Peyer's patch (tissue), 4 donors: ENCODE measurements at regions not wholly inside any gene's neighbourhood (a gene's known extent, or its start where the extent isn't known, plus 50 kb on each side); places are given as distances from the start of the nearest gene placed in this dataset.
"Not testable (repeated sequence)": the region's sequence is repeated elsewhere in the genome, so short reads cannot be mapped to it uniquely, and the experiment has no call there.

Experiments used
- DNase-seq, 3 donors: peaks; one replicate each; pipeline ENCODE4 v3.0.0-alpha.2; 2017 to 2019
- H3K27ac ChIP-seq, 4 donors: fragments of 200-600 bp; sonication (generic); one replicate each; pipeline ENCODE4 v1.5.1; 2016 to 2019
- H3K27me3 ChIP-seq, 2 donors: fragments of 200-600 bp; sonication (generic); one replicate each; pipeline ENCODE4 v1.5.1; 2019
- H3K36me3 ChIP-seq, 3 donors: fragments of 200-600 bp; sonication (generic); one replicate each; pipeline ENCODE4 v1.5.1; 2016 to 2019
- H3K4me1 ChIP-seq, 4 donors: fragments of 200-600 bp; sonication (generic); one replicate each; pipeline ENCODE4 v1.5.1; 2016 to 2019
- H3K4me3 ChIP-seq, 4 donors: fragments of 200-600 bp; sonication (generic); 1 replicate in 3 of 4; 2 replicates in 1 of 4; pipeline ENCODE4 v1.5.1; 2016 to 2019; ENCODE audit warnings: mild to moderate bottlenecking in 1 of 4
- H3K9me3 ChIP-seq, 4 donors: fragments of 200-600 bp; sonication (generic); one replicate each; pipeline ENCODE4 v1.5.1; 2016 to 2019; ENCODE audit warnings: mild to moderate bottlenecking in 1 of 4
- CTCF ChIP-seq, 6 experiments: fragments of 450-650 bp in 4 of 6; fragments of 200-600 bp in 2 of 6; sonication (generic) in 1 of 6; IDR thresholded peaks; one replicate each; pipeline ENCODE4 v1.5.1; 2017 to 2019; ENCODE audit warnings: antibody characterized with exemption in 6 of 6, mild to moderate bottlenecking in 3 of 6, moderate library complexity in 1 of 6
- POLR2A ChIP-seq, 2 donors: fragments of 450-650 bp; IDR thresholded peaks; one replicate each; pipeline ENCODE4 v1.5.1; 2017; ENCODE audit warnings: antibody characterized with exemption in 2 of 2, mild to moderate bottlenecking in 2 of 2, moderate library complexity in 2 of 2

- DNase-seq, result no peak
- Histone ChIP-seq H3K4me1 (no peaks in the 10 kb centered on the region), H3K27me3 (no peaks in the 10 kb centered on the region), H3K27ac (no peak overlapping the region), H3K36me3 (no peaks in the 10 kb centered on the region), H3K9me3 (no peaks in the 10 kb centered on the region), H3K4me3 (no peak overlapping the region)
- no peak for TF ChIP-seq POLR2A (IDR thresholded peaks at IDR 0.05)
- no peak for TF ChIP-seq CTCF (IDR thresholded peaks at IDR 0.05)
These were observed 234.1 kb downstream of the MEX3B start for GRCh38 chr15:81811736-81812135.

DNA sequence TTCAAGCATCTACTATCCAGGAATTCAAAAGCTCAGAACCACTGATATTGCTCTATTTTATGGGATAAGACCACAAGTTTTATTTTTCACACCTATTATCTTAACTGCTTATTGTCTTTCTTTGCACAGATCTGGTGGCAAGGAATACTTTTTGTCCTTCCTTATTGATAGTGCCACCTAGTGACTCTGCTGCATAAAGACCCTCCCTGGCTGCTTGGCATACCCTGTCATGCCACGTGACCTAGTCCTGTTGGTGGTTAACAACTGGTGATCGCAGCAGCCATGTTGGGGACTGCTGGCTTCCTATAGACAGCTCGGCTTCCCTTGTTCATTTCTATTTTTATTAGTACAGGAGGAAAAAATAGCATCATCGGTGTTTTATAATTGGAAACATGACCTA is 236.3 kb downstream of the MEX3B start:
- TF ChIP-seq POLR2A (IDR thresholded peaks at IDR 0.05), result no peak
- H3K4me1 ChIP-seq, result no peaks in the 10 kb centered on the region
- DNase-seq, result no peak
- no peak overlapping the region for H3K4me3 ChIP-seq
- H3K9me3 ChIP-seq, result no peaks in the 10 kb centered on the region
- H3K27ac ChIP-seq, result no peak overlapping the region
- H3K36me3 ChIP-seq, result no peaks in the 10 kb centered on the region
- H3K27me3 ChIP-seq, result no peaks in the 10 kb centered on the region

DNA sequence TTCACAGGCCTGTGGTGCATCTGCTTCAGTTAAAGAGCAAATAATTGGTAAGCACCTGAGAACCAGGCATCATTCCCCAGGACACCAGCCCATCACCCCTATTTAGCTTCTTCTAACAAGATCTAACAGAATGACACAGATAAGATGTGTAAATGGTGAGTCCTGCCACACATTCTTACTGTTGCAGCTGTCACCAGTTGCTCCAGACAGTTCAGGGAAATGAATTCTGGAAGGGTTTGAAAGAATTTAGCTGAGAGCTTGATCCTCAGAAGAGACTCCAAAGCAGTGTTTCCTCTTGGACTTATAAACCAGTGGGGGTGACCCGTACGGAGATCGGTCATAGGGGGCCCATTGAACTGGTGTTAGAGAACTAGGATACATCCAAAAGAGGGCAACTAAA is 238.0 kb downstream of the MEX3B start:
- TF ChIP-seq CTCF (IDR thresholded peaks at IDR 0.05), result no peak
- TF ChIP-seq POLR2A (IDR thresholded peaks at IDR 0.05), result no peak
- Histone ChIP-seq H3K4me3 (no peak overlapping the region), H3K9me3 (no peaks in the 10 kb centered on the region), H3K36me3 (no peaks in the 10 kb centered on the region), H3K4me1 (no peaks in the 10 kb centered on the region), H3K27ac (no peak overlapping the region), H3K27me3 (no peaks in the 10 kb centered on the region)
- DNase-seq, result no peak

GRCh38 chr15:81807186-81807585 is 238.6 kb downstream of the MEX3B start:
- Histone ChIP-seq H3K27me3 (no peaks in the 10 kb centered on the region), H3K36me3 (no peaks in the 10 kb centered on the region), H3K4me3 (no peak overlapping the region), H3K4me1 (no peaks in the 10 kb centered on the region), H3K27ac (no peak overlapping the region), H3K9me3 (no peaks in the 10 kb centered on the region)
- no peak for DNase-seq
- TF ChIP-seq POLR2A (IDR thresholded peaks at IDR 0.05) (no peak), CTCF (IDR thresholded peaks at IDR 0.05) (no peak)

GRCh38 chr15:81795899-81796298 is 249.9 kb downstream of the MEX3B start:
- H3K36me3 ChIP-seq, result no peaks in the 10 kb centered on the region
- no peak for DNase-seq
- H3K4me3 ChIP-seq, result no peak overlapping the region
- H3K9me3 ChIP-seq, result no peaks in the 10 kb centered on the region
- no peak for TF ChIP-seq CTCF (IDR thresholded peaks at IDR 0.05)
- no peak for TF ChIP-seq POLR2A (IDR thresholded peaks at IDR 0.05)
- no peak overlapping the region for H3K27ac ChIP-seq
- H3K27me3 ChIP-seq, result no peaks in the 10 kb centered on the region
- no peaks in the 10 kb centered on the region for H3K4me1 ChIP-seq

- H3K4me1 ChIP-seq, result no peaks in the 10 kb centered on the region
- DNase-seq, result no peak
- no peaks in the 10 kb centered on the region for H3K27me3 ChIP-seq
- TF ChIP-seq CTCF (IDR thresholded peaks at IDR 0.05), result no peak
- TF ChIP-seq POLR2A (IDR thresholded peaks at IDR 0.05), result no peak
- H3K4me3 ChIP-seq, result no peak overlapping the region
- no peaks in the 10 kb centered on the region for H3K9me3 ChIP-seq
- no peaks in the 10 kb centered on the region for H3K36me3 ChIP-seq
- no peak overlapping the region for H3K27ac ChIP-seq
These were observed 253.2 kb downstream of the MEX3B start for GRCh38 chr15:81792646-81793045.

DNA sequence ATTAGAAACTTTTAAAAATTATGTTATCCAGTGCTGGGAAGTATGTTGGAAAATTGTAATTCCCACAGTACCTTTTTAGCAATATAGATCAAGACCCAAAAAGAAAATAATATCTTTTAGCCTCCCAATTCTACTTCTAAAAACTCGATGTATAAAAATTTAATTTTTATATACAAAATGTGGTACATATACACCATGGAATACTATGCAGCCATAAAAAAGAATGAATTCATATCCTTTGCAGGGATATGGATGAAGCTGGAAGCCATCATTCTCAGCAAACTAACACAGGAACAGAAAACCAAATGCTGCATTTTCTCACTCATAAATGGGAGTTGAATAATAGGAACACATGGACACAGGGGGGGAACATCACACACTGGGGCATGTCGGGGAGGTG is 254.5 kb downstream of the MEX3B start:
- not testable (repeated sequence) for H3K36me3 ChIP-seq, DNase-seq, H3K4me3 ChIP-seq, H3K4me1 ChIP-seq, H3K27ac ChIP-seq, H3K27me3 ChIP-seq, H3K9me3 ChIP-seq
